ENCODE measurements at regions not wholly inside any gene's neighbourhood (a gene's known extent, or its start where the extent isn't known, plus 50 kb on each side); places are given as distances from the start of the nearest gene placed in this dataset.

DNA sequence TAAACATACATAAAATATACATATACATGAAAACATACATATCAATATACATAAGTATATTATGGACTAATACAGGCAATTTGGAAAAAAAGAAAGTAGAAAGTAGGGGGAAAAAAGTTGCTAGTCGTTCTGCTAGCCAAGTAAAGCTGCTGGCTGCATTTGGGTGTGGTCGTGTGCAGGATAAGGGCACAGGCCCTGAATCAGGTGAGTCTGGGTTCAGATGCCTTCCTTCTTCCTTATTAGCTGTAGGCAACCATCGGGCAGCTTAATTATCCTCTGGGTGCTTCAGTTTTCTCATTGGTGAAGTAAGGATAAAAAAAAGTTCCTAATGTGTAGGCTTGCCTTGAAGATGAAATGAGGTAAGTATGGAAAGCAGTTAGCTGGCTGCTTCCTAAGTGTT lies 59.2 kb upstream of the SPRY4 start:
- intact Hi-C loops (cut with micrococcal nuclease; ENCODE audit: unreplicated experiment) = no loop called here
- peaks cover 51% of the 10 kb centered on the region for H3K4me1 ChIP-seq (replicated peaks; ENCODE audit: insufficient read depth)
- ChIA-PET POLR2A (ENCODE audit: unreplicated experiment) (interaction anchor here (0.7 kb wide), 1 partner anchor 31 kb away, joined by 3 read pairs; no protein-coding TSS in a partner anchor), CTCF (no interaction called here)
- H4K20me1 ChIP-seq (ENCODE audit: insufficient read depth) = no peaks in the 10 kb centered on the region
- H2AFZ ChIP-seq = no peak overlapping the region
- peaks cover 34% of the 10 kb centered on the region for H3F3A ChIP-seq (ENCODE audit: insufficient read depth, low read depth)
- no peaks in the 10 kb centered on the region for H3K79me2 ChIP-seq (ENCODE audit: low read depth)
- peak overlapping the region; percentile 42; the same call in 1 of the 2 replicates for H3K4me2 ChIP-seq
- no TSS peak for BruUV-seq (replicated peaks)
- H3K36me3 ChIP-seq (ENCODE audit: low read depth) = no peaks in the 10 kb centered on the region
- no peak overlapping the region for H3K4me3 ChIP-seq
- no peaks in the 10 kb centered on the region for H3K9me3 ChIP-seq (ENCODE audit: insufficient read depth, low read depth)
- no peak overlapping the region for H3K27ac ChIP-seq
- no peaks in the 10 kb centered on the region for H3K9me2 ChIP-seq (ENCODE audit: insufficient read depth)
- no peaks in the 10 kb centered on the region for H3K27me3 ChIP-seq (ENCODE audit: insufficient read depth, low read depth)
- no peak for DNase-seq
- no peak for TF ChIP-seq EZH2 (IDR thresholded peaks at IDR 0.05; ENCODE audit: low read depth)
- TF ChIP-seq, protein P1, sequence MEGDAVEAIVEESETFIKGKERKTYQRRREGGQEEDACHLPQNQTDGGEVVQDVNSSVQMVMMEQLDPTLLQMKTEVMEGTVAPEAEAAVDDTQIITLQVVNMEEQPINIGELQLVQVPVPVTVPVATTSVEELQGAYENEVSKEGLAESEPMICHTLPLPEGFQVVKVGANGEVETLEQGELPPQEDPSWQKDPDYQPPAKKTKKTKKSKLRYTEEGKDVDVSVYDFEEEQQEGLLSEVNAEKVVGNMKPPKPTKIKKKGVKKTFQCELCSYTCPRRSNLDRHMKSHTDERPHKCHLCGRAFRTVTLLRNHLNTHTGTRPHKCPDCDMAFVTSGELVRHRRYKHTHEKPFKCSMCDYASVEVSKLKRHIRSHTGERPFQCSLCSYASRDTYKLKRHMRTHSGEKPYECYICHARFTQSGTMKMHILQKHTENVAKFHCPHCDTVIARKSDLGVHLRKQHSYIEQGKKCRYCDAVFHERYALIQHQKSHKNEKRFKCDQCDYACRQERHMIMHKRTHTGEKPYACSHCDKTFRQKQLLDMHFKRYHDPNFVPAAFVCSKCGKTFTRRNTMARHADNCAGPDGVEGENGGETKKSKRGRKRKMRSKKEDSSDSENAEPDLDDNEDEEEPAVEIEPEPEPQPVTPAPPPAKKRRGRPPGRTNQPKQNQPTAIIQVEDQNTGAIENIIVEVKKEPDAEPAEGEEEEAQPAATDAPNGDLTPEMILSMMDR (conservative IDR thresholded peaks at IDR 0.05) = no peak

DNA sequence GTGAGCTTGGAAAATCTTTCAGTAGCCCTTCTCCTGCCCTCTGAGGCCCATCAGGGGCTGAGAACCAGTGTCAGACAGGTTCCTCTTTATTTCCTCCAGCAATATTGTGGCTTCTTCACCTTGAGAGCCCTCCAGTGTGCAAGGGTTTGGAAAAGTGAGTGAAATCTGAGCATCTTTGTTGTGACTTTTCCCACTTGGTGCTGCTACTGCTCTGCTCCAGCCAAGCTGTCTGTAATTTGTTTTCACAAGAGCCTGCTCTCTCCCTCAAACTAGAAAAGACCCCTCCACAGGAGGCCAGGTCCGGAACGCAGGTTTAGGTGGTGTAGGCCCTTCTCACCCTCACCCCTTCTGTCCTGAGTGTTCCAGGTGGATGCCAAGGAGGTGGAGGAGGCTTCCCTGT lies 57.4 kb upstream of the SPRY4 start:
- Histone ChIP-seq H3K4me1 (replicated peaks; ENCODE audit: insufficient read depth) (peaks cover 33% of the 10 kb centered on the region), H3K27ac (no peak overlapping the region), H2AFZ (no peak overlapping the region), H4K20me1 (ENCODE audit: insufficient read depth) (no peaks in the 10 kb centered on the region), H3K9me2 (ENCODE audit: insufficient read depth) (no peaks in the 10 kb centered on the region), H3K27me3 (ENCODE audit: insufficient read depth, low read depth) (no peaks in the 10 kb centered on the region), H3K4me3 (no peak overlapping the region), H3K36me3 (ENCODE audit: low read depth) (no peaks in the 10 kb centered on the region), H3F3A (ENCODE audit: insufficient read depth, low read depth) (peaks cover 15% of the 10 kb centered on the region; the same call in 1 of the 2 replicates), H3K79me2 (ENCODE audit: low read depth) (no peaks in the 10 kb centered on the region), H3K4me2 (no peak overlapping the region), H3K9me3 (ENCODE audit: insufficient read depth, low read depth) (no peaks in the 10 kb centered on the region)
- BruUV-seq (replicated peaks) = no TSS peak
- TF ChIP-seq, protein P1 (conservative IDR thresholded peaks at IDR 0.05) = no peak
- TF ChIP-seq EZH2 (IDR thresholded peaks at IDR 0.05; ENCODE audit: low read depth) = no peak
- intact Hi-C loops (cut with micrococcal nuclease; ENCODE audit: unreplicated experiment) = no loop called here
- ChIA-PET CTCF (no interaction called here), POLR2A (ENCODE audit: unreplicated experiment) (no interaction called here)
- DNase-seq = no peak

DNA sequence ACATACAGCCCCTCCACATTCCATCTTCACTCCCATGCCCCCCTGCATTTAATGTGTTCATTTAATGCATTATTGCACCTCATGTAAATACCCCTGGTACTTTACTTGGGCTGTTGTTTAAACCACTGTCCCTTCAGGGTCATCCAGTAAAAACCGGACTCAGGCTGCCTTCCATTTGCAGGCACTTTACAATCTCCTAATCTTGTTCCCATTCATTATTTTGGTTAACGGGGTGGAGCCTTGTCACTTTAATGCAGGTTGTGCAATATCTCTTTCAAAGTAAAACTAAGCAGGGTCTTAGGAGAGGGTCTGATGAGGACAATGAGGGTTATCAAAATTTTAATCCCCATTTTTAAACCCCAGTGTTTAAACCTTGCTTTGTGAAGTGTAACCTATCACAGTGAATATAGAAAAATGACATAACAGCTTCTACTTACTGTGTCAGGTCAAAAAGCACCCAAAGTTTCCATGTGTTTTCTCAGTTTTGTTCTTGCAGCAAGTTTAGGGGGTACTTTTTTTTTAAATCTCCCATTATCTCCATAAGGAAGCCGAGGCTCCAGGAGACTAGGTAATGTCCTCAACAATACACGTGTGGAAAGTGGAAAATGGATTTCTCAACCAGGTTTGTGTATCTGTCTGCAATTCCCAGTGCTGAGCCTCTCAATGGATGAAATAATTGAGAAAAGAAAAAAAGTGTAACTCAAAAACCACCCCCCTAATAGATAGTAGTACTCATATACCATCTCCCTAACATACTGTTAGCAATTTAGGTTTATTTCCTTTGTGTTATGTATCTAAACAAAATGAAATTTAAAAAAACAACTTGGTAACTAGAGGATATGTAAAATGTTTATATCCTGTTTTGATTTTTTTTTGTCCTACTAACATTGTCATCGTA lies 54.2 kb upstream of the SPRY4 start:
- H3K4me3 ChIP-seq = no peak overlapping the region
- DNase-seq = no peak
- no peak overlapping the region for H3K4me2 ChIP-seq
- H2AFZ ChIP-seq = no peak overlapping the region
- H3K4me1 ChIP-seq (replicated peaks; ENCODE audit: insufficient read depth) = peaks cover 5% of the 10 kb centered on the region
- H3K9me3 ChIP-seq (ENCODE audit: insufficient read depth, low read depth) = no peaks in the 10 kb centered on the region
- POLR2A ChIA-PET (ENCODE audit: unreplicated experiment) = no interaction called here
- H3F3A ChIP-seq (ENCODE audit: insufficient read depth, low read depth) = peaks cover under 1% of the 10 kb centered on the region; the same call in 1 of the 2 replicates
- no peaks in the 10 kb centered on the region for H3K9me2 ChIP-seq (ENCODE audit: insufficient read depth)
- H3K27me3 ChIP-seq (ENCODE audit: insufficient read depth, low read depth) = no peaks in the 10 kb centered on the region
- intact Hi-C loops (cut with micrococcal nuclease; ENCODE audit: unreplicated experiment) = no loop called here
- TF ChIP-seq, protein P1 (conservative IDR thresholded peaks at IDR 0.05) = no peak
- TF ChIP-seq EZH2 (IDR thresholded peaks at IDR 0.05; ENCODE audit: low read depth) = no peak
- no peak overlapping the region for H3K27ac ChIP-seq
- H3K36me3 ChIP-seq (ENCODE audit: low read depth) = no peaks in the 10 kb centered on the region
- H3K79me2 ChIP-seq (ENCODE audit: low read depth) = no peaks in the 10 kb centered on the region
- BruUV-seq (replicated peaks) = no TSS peak
- H4K20me1 ChIP-seq (ENCODE audit: insufficient read depth) = no peaks in the 10 kb centered on the region
- CTCF ChIA-PET = no interaction called here

All from PC-9 (cell line).